Brain microvascular endothelial cell (primary cell): ENCODE measurements at regions not wholly inside any gene's neighbourhood (a gene's known extent, or its start where the extent isn't known, plus 50 kb on each side); places are given as distances from the start of the nearest gene placed in this dataset.

ENCODE experiments used
- DNase-seq: peaks from one replicate; pipeline ENCODE4 v3.0.0-alpha.2; 2020
- H3K27ac ChIP-seq: fragments of 250-450 bp; sonication (Bioruptor Pico); 2 replicates; pipeline ENCODE4 v1.5.1; 2020; ENCODE audit warnings: mild to moderate bottlenecking, moderate library complexity
- H3K27me3 ChIP-seq: fragments of 250-450 bp; sonication (Bioruptor Pico); replicated peaks from 2 replicates; pipeline ENCODE4 v1.5.1; 2020; ENCODE audit warnings: mild to moderate bottlenecking
- H3K36me3 ChIP-seq: fragments of 250-450 bp; sonication (Bioruptor Pico); replicated peaks from 2 replicates; pipeline ENCODE4 v1.5.1; 2020; ENCODE audit warnings: mild to moderate bottlenecking
- H3K4me3 ChIP-seq: 2 replicates; pipeline ENCODE4 v1.5.1; 2011; ENCODE audit warnings: low read depth, mild to moderate bottlenecking, control low read depth, low read length, moderate library complexity
- in situ Hi-C: cut with HindIII; loops from 2 replicates; pipeline ENCODE4 v1.10.0; 2017; ENCODE audit warnings: low sequenced_read_pairs, low pct_ligation_motif_present
- TF ChIP-seq, protein P1 (sequence below): IDR thresholded peaks from 2 replicates; pipeline ENCODE4 v1.5.1; 2011; ENCODE audit warnings: low read depth, mild to moderate bottlenecking, moderate library complexity, low read length, control low read depth, inconsistent platforms; ENCODE audit errors: missing control alignments

- Histone ChIP-seq H3K27ac (no peak overlapping the region), H3K4me3 (no peak overlapping the region), H3K36me3 (no peaks in the 10 kb centered on the region), H3K27me3 (no peaks in the 10 kb centered on the region)
- TF ChIP-seq, protein P1, sequence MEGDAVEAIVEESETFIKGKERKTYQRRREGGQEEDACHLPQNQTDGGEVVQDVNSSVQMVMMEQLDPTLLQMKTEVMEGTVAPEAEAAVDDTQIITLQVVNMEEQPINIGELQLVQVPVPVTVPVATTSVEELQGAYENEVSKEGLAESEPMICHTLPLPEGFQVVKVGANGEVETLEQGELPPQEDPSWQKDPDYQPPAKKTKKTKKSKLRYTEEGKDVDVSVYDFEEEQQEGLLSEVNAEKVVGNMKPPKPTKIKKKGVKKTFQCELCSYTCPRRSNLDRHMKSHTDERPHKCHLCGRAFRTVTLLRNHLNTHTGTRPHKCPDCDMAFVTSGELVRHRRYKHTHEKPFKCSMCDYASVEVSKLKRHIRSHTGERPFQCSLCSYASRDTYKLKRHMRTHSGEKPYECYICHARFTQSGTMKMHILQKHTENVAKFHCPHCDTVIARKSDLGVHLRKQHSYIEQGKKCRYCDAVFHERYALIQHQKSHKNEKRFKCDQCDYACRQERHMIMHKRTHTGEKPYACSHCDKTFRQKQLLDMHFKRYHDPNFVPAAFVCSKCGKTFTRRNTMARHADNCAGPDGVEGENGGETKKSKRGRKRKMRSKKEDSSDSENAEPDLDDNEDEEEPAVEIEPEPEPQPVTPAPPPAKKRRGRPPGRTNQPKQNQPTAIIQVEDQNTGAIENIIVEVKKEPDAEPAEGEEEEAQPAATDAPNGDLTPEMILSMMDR, result no peak
- no peak for DNase-seq
- in situ Hi-C loops, result no loop called here
These were observed 153.1 kb upstream of the PKDCC start for GRCh38 chr2:41894563-41895333.

GRCh38 chr2:41895334-41895664 lies 152.5 kb upstream of the PKDCC start:
- no peaks in the 10 kb centered on the region for H3K27me3 ChIP-seq
- no peak for DNase-seq
- in situ Hi-C loops, result no loop called here
- no peaks in the 10 kb centered on the region for H3K36me3 ChIP-seq
- H3K4me3 ChIP-seq, result no peak overlapping the region
- TF ChIP-seq, protein P1, result no peak
- H3K27ac ChIP-seq, result no peak overlapping the region

GRCh38 chr2:41896186-41896846 lies 151.5 kb upstream of the PKDCC start:
- in situ Hi-C loops, result no loop called here
- Histone ChIP-seq H3K4me3 (no peak overlapping the region), H3K27ac (no peak overlapping the region), H3K27me3 (no peaks in the 10 kb centered on the region), H3K36me3 (no peaks in the 10 kb centered on the region)
- TF ChIP-seq, protein P1, result no peak
- DNase-seq, result no peak

DNA sequence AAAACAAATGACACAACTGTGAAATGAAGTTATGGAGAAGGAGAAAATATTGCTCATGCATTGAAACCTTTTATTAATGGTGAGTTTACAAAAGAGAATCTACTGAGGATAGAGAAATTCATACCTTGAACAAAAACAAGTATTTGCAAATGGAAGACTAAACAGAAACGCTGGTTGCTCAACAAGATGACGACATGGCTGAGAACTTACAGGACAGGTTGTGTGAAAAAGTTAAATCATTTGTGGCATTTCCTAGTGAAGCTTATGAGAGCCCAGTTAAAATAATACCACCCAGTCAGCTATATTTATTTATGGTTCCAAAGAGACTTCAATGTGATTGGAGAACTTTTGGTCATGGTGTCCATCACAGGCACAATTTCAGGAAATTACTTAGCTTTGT lies 148.6 kb upstream of the PKDCC start:
- Histone ChIP-seq H3K36me3 (no peaks in the 10 kb centered on the region), H3K4me3 (no peak overlapping the region), H3K27ac (no peak overlapping the region), H3K27me3 (no peaks in the 10 kb centered on the region)
- peak; percentile 57 for DNase-seq
- in situ Hi-C loops, result no loop called here
- TF ChIP-seq, protein P1, result no peak

DNA sequence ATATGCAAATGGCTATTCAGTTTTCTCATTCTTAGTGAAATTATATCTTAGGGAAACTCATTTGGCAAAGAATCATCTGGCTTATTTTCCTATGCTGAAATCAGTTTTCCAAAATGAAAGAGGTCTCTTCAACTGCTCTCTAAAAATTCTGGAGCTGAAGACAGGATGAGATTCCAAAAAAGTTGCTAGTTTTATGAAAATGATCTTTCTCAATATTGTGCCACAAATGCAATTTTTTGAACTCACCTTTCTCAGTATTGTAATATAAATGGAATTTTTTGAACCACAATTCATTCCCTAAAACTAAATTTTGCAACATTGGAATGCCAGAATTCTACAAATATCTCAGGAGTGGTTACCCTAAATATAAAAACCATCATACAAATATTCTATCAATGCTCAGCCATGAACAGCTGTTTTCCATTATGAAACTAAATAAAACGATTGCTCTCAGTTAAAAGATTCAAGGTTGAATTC lies 147.7 kb upstream of the PKDCC start:
- DNase-seq, result no peak
- TF ChIP-seq, protein P1, result no peak
- Histone ChIP-seq H3K4me3 (no peak overlapping the region), H3K27me3 (no peaks in the 10 kb centered on the region), H3K36me3 (no peaks in the 10 kb centered on the region), H3K27ac (no peak overlapping the region)
- in situ Hi-C loops, result no loop called here
